HepG2 (cell line): ENCODE measurements at regions not wholly inside any gene's neighbourhood (a gene's known extent, or its start where the extent isn't known, plus 50 kb on each side); places are given as distances from the start of the nearest gene placed in this dataset.

Experiments
- ATAC-seq: fragments of 200-7000 bp; cut with Tn5 transposase; 3 replicates; pipeline ENCODE4 v1.9.1; 2020; ENCODE audit warnings: mild to moderate bottlenecking, moderate library complexity
- BruUV-seq: library from RNA; stranded (reverse); fragments of 400-500 nt; replicated peaks from 2 replicates; lab custom pipeline; 2021; lab: Mats Ljungman, UMichigan
- CTCF ChIA-PET: fragments of 300-600 bp; formaldehyde crosslinking; extraction: SDS; loops from one replicate; lab custom pipeline; 2021; ENCODE audit warnings: low total read pairs, inconsistent platforms, low intra/inter-chr PET ratio; lab: Yijun Ruan, JAX
- POLR2A ChIA-PET: fragments of 350-600 bp; sonication (Branson Sonifier 250); formaldehyde crosslinking; loops from one replicate; lab custom pipeline; 2020; ENCODE audit warnings: antibody characterized with exemption, inconsistent platforms; lab: Yijun Ruan, JAX
- DNase-seq: peaks from one replicate; pipeline ENCODE4 v3.0.0-alpha.2; 2015; ENCODE audit warnings: low spot score
- FAIRE-seq: peaks from 3 replicates; lab custom pipeline; 2011; peaks lifted over from hg19 to GRCh38; lab: Jason Lieb, UNC
- H2AFZ ChIP-seq: one replicate; pipeline ENCODE4 v1.6.1; 2011; ENCODE audit warnings: low read length, inconsistent platforms
- H3K27ac ChIP-seq: fragments of 300-600 bp; 3 replicates; pipeline ENCODE4 v1.8.0; 2011; ENCODE audit warnings: mixed run types, mild to moderate bottlenecking, mixed read lengths, low read length, inconsistent platforms; ENCODE audit not compliant: insufficient read depth; ENCODE audit errors: extremely low read length
- H3K27me3 ChIP-seq, 2 experiments: fragments of 200-600 bp in 1 of 2; 2 replicates in 1 of 2; 3 replicates in 1 of 2; pipeline versions ENCODE4 v1.6.0 to v1.8.0; 2011; ENCODE audit warnings: low read length in 2 of 2, mild to moderate bottlenecking in 2 of 2, moderate library complexity in 2 of 2, inconsistent platforms in 1 of 2; ENCODE audit not compliant: insufficient read depth in 2 of 2, control insufficient read depth in 1 of 2
- H3K36me3 ChIP-seq, 2 experiments: fragments of 200-600 bp in 1 of 2; replicated peaks in 1 of 2; 2 replicates in 1 of 2; 3 replicates in 1 of 2; pipeline versions ENCODE4 v1.5.1 to v1.8.0; 2011; ENCODE audit warnings: low read length in 2 of 2, inconsistent platforms in 1 of 2; ENCODE audit not compliant: insufficient read depth in 2 of 2, control insufficient read depth in 1 of 2
- H3K4me1 ChIP-seq: 2 replicates; pipeline ENCODE4 v1.5.1; 2012; ENCODE audit warnings: low read length, inconsistent platforms; ENCODE audit not compliant: insufficient read depth
- H3K4me2 ChIP-seq: 2 replicates; pipeline ENCODE4 v1.6.0; 2011; ENCODE audit warnings: low read depth, low read length, inconsistent platforms
- H3K4me3 ChIP-seq, 3 experiments: fragments of 200-600 bp in 1 of 3; sonication (generic), shearing (Covaris generic) in 1 of 3; replicated peaks in 1 of 3; 2 replicates each; pipeline ENCODE4 v1.5.1; 2011 to 2016; ENCODE audit warnings: low read length in 3 of 3, inconsistent platforms in 2 of 3, low read depth in 2 of 3, mild to moderate bottlenecking in 2 of 3, control low read depth in 1 of 3, mixed read lengths in 1 of 3; ENCODE audit not compliant: insufficient read depth in 1 of 3
- H3K79me2 ChIP-seq: one replicate; pipeline ENCODE4 v1.6.1; 2011; ENCODE audit warnings: low read length, inconsistent platforms; ENCODE audit not compliant: insufficient read depth
- H3K9ac ChIP-seq: 2 replicates; pipeline ENCODE4 v1.6.0; 2011; ENCODE audit warnings: mild to moderate bottlenecking, low read depth, low read length, inconsistent platforms; ENCODE audit not compliant: insufficient read depth
- H3K9me3 ChIP-seq: 2 replicates; pipeline ENCODE4 v1.5.1; 2012; ENCODE audit warnings: mild to moderate bottlenecking, low read length
- H4K20me1 ChIP-seq: 2 replicates; pipeline ENCODE4 v1.6.0; 2011; ENCODE audit warnings: inconsistent platforms, mild to moderate bottlenecking, low read length, moderate library complexity; ENCODE audit not compliant: insufficient read depth
- FOXP4 ChIP-seq: sonication (generic); formaldehyde crosslinking; IDR thresholded peaks from 2 replicates; pipeline ENCODE4 v1.4.0; 2020; ENCODE audit warnings: missing genetic modification reagents
- HNF4G ChIP-seq, 2 experiments: sonication (generic) in 1 of 2; formaldehyde crosslinking in 1 of 2; IDR thresholded peaks; 2 replicates each; pipeline versions ENCODE4 v1.4.0 to v1.6.1; 2011 to 2020; ENCODE audit warnings: borderline replicate concordance in 2 of 2, low read depth in 2 of 2, mild to moderate bottlenecking in 2 of 2, low read length in 1 of 2, missing genetic modification reagents in 1 of 2, moderate library complexity in 1 of 2
- MYNN ChIP-seq: sonication (generic); formaldehyde crosslinking; IDR thresholded peaks from 2 replicates; pipeline ENCODE4 v1.4.0; 2020; ENCODE audit warnings: mild to moderate bottlenecking, low read depth, missing genetic modification reagents
- PBX3 ChIP-seq: sonication (generic); formaldehyde crosslinking; IDR thresholded peaks from 2 replicates; pipeline ENCODE4 v1.8.1; 2023; ENCODE audit warnings: missing genetic modification reagents, inconsistent platforms, borderline replicate concordance
- PRPF4 ChIP-seq: fragments of 200-400 bp; formaldehyde crosslinking; IDR thresholded peaks from 2 replicates; pipeline ENCODE4 v1.6.1; 2016; ENCODE audit warnings: low read length, low read depth; ENCODE audit not compliant: poor library complexity, severe bottlenecking
- PTBP1 ChIP-seq: fragments of 200-400 bp; formaldehyde crosslinking; IDR thresholded peaks from 2 replicates; pipeline ENCODE4 v1.6.1; 2018; ENCODE audit warnings: low read length, low read depth; ENCODE audit not compliant: poor library complexity, severe bottlenecking
- ZBTB1 ChIP-seq: sonication (generic); formaldehyde crosslinking; IDR thresholded peaks from 2 replicates; pipeline ENCODE4 v1.4.0; 2020; ENCODE audit warnings: missing genetic modification reagents, borderline replicate concordance
- ZNF17 ChIP-seq: sonication (generic); formaldehyde crosslinking; IDR thresholded peaks from 2 replicates; pipeline ENCODE4 v1.5.0; 2020; ENCODE audit warnings: mild to moderate bottlenecking, missing genetic modification reagents
- ZNF562 ChIP-seq: sonication (generic); formaldehyde crosslinking; IDR thresholded peaks from 2 replicates; pipeline ENCODE4 v1.8.0; 2022; ENCODE audit warnings: missing genetic modification reagents, borderline replicate concordance
- ZNF781 ChIP-seq: sonication (generic); formaldehyde crosslinking; IDR thresholded peaks from 2 replicates; pipeline ENCODE4 v1.5.1; 2020; ENCODE audit warnings: borderline replicate concordance, mild to moderate bottlenecking, missing genetic modification reagents; ENCODE audit errors: not compliant biosample characterization
- WGBS: methylation state at CpG from one replicate; pipeline ENCODE4 v1.1.6; 2017; ENCODE audit warnings: low lambda C conversion rate; 5-methylcytosine and 5-hydroxymethylcytosine counted together
- in situ Hi-C: cut with HindIII; loops from 2 replicates; pipeline ENCODE4 v1.10.0; 2017; ENCODE audit warnings: low pct_unique_long_range_greater_than_20kb; ENCODE audit not compliant: extremely low pct_ligation_motif_present
- intact Hi-C: fragments of 100-400 bp; cut with micrococcal nuclease; formaldehyde crosslinking; loops from one replicate; pipeline ENCODE4 v1.10.0; 2022; ENCODE audit not compliant: unreplicated experiment
- TF ChIP-seq, protein P1 (sequence below): fragments of 450-650 bp; IDR thresholded peaks from 2 replicates; pipeline ENCODE4 v1.6.1; 2016
- TF ChIP-seq, protein P2 (sequence below): sonication (generic); formaldehyde crosslinking; conservative IDR thresholded peaks from 2 replicates; pipeline ENCODE4 v1.5.0; 2020; ENCODE audit warnings: missing genetic modification reagents
- TF ChIP-seq, protein P3 (sequence below): sonication (generic); formaldehyde crosslinking; IDR thresholded peaks from 2 replicates; pipeline ENCODE4 v1.4.0; 2020; ENCODE audit warnings: mild to moderate bottlenecking, missing genetic modification reagents

GRCh38 chr13:103517768-103518102, 451.5 kb upstream of the SLC10A2 start (continued):
- no peak for TF ChIP-seq MYNN (CRISPR knock-in tag)
- no peak for TF ChIP-seq PBX3 (CRISPR knock-in tag)
- no peak for TF ChIP-seq HNF4G (IDR thresholded peaks at IDR 0.05; ENCODE audit: borderline replicate concordance, low read depth, low read length)
- no peak for TF ChIP-seq HNF4G (CRISPR knock-in tag; IDR thresholded peaks at IDR 0.05; ENCODE audit: borderline replicate concordance, low read depth)

GRCh38 chr13:103517066-103517767, 451.0 kb upstream of the SLC10A2 start:
- WGBS = 4% methylated on average over 3 of the region's 3 CpGs
- no peak overlapping the region for H3K27ac ChIP-seq
- no peaks in the 10 kb centered on the region for H3K36me3 ChIP-seq
- POLR2A ChIA-PET = no interaction called here
- no peak overlapping the region for H3K4me3 ChIP-seq
- H3K4me1 ChIP-seq = no peaks in the 10 kb centered on the region
- BruUV-seq = no TSS peak
- DNase-seq = no peak
- no peak overlapping the region for H2AFZ ChIP-seq
- ATAC-seq = no peak
- intact Hi-C loops = no loop called here
- CTCF ChIA-PET = no interaction called here
- no peak overlapping the region for H3K9ac ChIP-seq
- in situ Hi-C loops = no loop called here
- H3K79me2 ChIP-seq = no peaks in the 10 kb centered on the region
- FAIRE-seq = no peak
- no peak overlapping the region for H3K4me2 ChIP-seq
- H3K9me3 ChIP-seq = peaks cover 72% of the 10 kb centered on the region
- H4K20me1 ChIP-seq = no peaks in the 10 kb centered on the region
- no peaks in the 10 kb centered on the region for H3K27me3 ChIP-seq
- TF ChIP-seq ZBTB1 (CRISPR knock-in tag) (no peak), ZNF562 (CRISPR knock-in tag) (no peak), FOXP4 (CRISPR knock-in tag) (no peak), PTBP1 (no peak), PRPF4 (no peak), ZNF17 (CRISPR knock-in tag) (no peak), ZNF781 (CRISPR knock-in tag) (no peak)
- TF ChIP-seq, protein P1, sequence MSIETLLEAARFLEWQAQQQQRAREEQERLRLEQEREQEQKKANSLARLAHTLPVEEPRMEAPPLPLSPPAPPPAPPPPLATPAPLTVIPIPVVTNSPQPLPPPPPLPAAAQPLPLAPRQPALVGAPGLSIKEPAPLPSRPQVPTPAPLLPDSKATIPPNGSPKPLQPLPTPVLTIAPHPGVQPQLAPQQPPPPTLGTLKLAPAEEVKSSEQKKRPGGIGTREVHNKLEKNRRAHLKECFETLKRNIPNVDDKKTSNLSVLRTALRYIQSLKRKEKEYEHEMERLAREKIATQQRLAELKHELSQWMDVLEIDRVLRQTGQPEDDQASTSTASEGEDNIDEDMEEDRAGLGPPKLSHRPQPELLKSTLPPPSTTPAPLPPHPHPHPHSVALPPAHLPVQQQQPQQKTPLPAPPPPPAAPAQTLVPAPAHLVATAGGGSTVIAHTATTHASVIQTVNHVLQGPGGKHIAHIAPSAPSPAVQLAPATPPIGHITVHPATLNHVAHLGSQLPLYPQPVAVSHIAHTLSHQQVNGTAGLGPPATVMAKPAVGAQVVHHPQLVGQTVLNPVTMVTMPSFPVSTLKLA = no peak
- TF ChIP-seq, protein P2, sequence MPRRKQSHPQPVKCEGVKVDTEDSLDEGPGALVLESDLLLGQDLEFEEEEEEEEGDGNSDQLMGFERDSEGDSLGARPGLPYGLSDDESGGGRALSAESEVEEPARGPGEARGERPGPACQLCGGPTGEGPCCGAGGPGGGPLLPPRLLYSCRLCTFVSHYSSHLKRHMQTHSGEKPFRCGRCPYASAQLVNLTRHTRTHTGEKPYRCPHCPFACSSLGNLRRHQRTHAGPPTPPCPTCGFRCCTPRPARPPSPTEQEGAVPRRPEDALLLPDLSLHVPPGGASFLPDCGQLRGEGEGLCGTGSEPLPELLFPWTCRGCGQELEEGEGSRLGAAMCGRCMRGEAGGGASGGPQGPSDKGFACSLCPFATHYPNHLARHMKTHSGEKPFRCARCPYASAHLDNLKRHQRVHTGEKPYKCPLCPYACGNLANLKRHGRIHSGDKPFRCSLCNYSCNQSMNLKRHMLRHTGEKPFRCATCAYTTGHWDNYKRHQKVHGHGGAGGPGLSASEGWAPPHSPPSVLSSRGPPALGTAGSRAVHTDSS (CRISPR knock-in tag) = no peak
- TF ChIP-seq, protein P3, sequence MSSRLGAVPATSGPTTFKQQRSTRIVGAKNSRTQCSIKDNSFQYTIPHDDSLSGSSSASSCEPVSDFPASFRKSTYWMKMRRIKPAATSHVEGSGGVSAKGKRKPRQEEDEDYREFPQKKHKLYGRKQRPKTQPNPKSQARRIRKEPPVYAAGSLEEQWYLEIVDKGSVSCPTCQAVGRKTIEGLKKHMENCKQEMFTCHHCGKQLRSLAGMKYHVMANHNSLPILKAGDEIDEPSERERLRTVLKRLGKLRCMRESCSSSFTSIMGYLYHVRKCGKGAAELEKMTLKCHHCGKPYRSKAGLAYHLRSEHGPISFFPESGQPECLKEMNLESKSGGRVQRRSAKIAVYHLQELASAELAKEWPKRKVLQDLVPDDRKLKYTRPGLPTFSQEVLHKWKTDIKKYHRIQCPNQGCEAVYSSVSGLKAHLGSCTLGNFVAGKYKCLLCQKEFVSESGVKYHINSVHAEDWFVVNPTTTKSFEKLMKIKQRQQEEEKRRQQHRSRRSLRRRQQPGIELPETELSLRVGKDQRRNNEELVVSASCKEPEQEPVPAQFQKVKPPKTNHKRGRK (CRISPR knock-in tag) = no peak
